Right hindlimb (tissue), 1 donor: ENCODE measurements at regions not wholly inside any gene's neighbourhood (a gene's known extent, or its start where the extent isn't known, plus 50 kb on each side); places are given as distances from the start of the nearest gene placed in this dataset.
"Not testable (repeated sequence)": the region's sequence is repeated elsewhere in the genome, so short reads cannot be mapped to it uniquely, and the experiment has no call there.

Source experiments
- DNase-seq: peaks from one replicate; pipeline ENCODE4 v3.0.0-alpha.2; 2018

GRCh38 chr9:31236344-31236743, 1148.1 kb upstream of the ACO1 start:
- no peak for DNase-seq

GRCh38 chr9:31243386-31243785, 1141.1 kb upstream of the ACO1 start:
- DNase-seq, result no peak

- no peak for DNase-seq
Measured at GRCh38 chr9:31248156-31248555, 1136.3 kb upstream of the ACO1 start.

GRCh38 chr9:31251386-31251785, 1133.1 kb upstream of the ACO1 start:
- DNase-seq, result no peak

- no peak for DNase-seq
Measured at GRCh38 chr9:31253800-31254762, 1130.4 kb upstream of the ACO1 start.

- DNase-seq, result no peak
Measured at GRCh38 chr9:31255211-31255610, 1129.2 kb upstream of the ACO1 start.

- no peak for DNase-seq
Measured at GRCh38 chr9:31259824-31260223, 1124.6 kb upstream of the ACO1 start.

- no peak for DNase-seq
Measured at GRCh38 chr9:31272456-31273295, 1111.8 kb upstream of the ACO1 start.

GRCh38 chr9:31275419-31275818, 1109.0 kb upstream of the ACO1 start:
- DNase-seq, result no peak

- no peak for DNase-seq
Measured at GRCh38 chr9:31290731-31291130, 1093.7 kb upstream of the ACO1 start.

- DNase-seq, result no peak
Measured at GRCh38 chr9:31302620-31303418, 1081.6 kb upstream of the ACO1 start.

- no peak for DNase-seq
Measured at GRCh38 chr9:31304576-31304975, 1079.9 kb upstream of the ACO1 start.

- no peak for DNase-seq
Measured at GRCh38 chr9:31314241-31314640, 1070.2 kb upstream of the ACO1 start.

- no peak for DNase-seq
Measured at GRCh38 chr9:31320494-31320893, 1063.9 kb upstream of the ACO1 start.

GRCh38 chr9:31321256-31321655, 1063.2 kb upstream of the ACO1 start:
- no peak for DNase-seq

GRCh38 chr9:31321686-31322085, 1062.8 kb upstream of the ACO1 start:
- DNase-seq, result no peak

GRCh38 chr9:31323726-31324444, 1060.6 kb upstream of the ACO1 start:
- no peak for DNase-seq

GRCh38 chr9:31325778-31326177, 1058.7 kb upstream of the ACO1 start:
- no peak for DNase-seq

- DNase-seq, result not testable (repeated sequence)
Measured at GRCh38 chr9:31326883-31327282, 1057.6 kb upstream of the ACO1 start.

- DNase-seq, result no peak
Measured at GRCh38 chr9:31334837-31335528, 1049.5 kb upstream of the ACO1 start.

GRCh38 chr9:31335529-31336234, 1048.8 kb upstream of the ACO1 start:
- no peak for DNase-seq
